CD14-positive monocyte (primary cell): ENCODE measurements at regions not wholly inside any gene's neighbourhood (a gene's known extent, or its start where the extent isn't known, plus 50 kb on each side); places are given as distances from the start of the nearest gene placed in this dataset.

Experiments used
- DNase-seq, 3 donors: peaks; one replicate each; pipeline ENCODE4 v3.0.0-alpha.2; 2011 to 2022
- H2AFZ ChIP-seq: 2 replicates; pipeline ENCODE4 v1.6.0; 2012; ENCODE audit warnings: mild to moderate bottlenecking, low read depth, low read length, inconsistent platforms; ENCODE audit not compliant: insufficient read depth, poor library complexity, severe bottlenecking
- H3K27ac ChIP-seq, 2 donors: 1 replicate in 1 of 2; 2 replicates in 1 of 2; pipeline ENCODE4 v1.5.1; 2012 to 2013; ENCODE audit warnings: low read length in 2 of 2, control low read depth in 1 of 2, inconsistent platforms in 1 of 2, low read depth in 1 of 2, mild to moderate bottlenecking in 1 of 2
- H3K27me3 ChIP-seq, 2 donors: one replicate each; pipeline versions ENCODE4 v1.6.0 to v1.6.1; 2011 to 2013; ENCODE audit warnings: low read length in 2 of 2; ENCODE audit not compliant: control insufficient read depth in 2 of 2, insufficient read depth in 2 of 2
- H3K36me3 ChIP-seq, 2 donors: replicated peaks in 1 of 2; 1 replicate in 1 of 2; 2 replicates in 1 of 2; pipeline versions ENCODE4 v1.5.1 to v1.6.1; 2012 to 2013; ENCODE audit warnings: low read length in 2 of 2, control low read depth in 1 of 2, inconsistent platforms in 1 of 2, mild to moderate bottlenecking in 1 of 2; ENCODE audit not compliant: insufficient read depth in 2 of 2, control insufficient read depth in 1 of 2
- H3K4me1 ChIP-seq, 2 donors: 1 replicate in 1 of 2; 2 replicates in 1 of 2; pipeline versions ENCODE4 v1.5.1 to v1.6.1; 2012 to 2013; ENCODE audit warnings: low read length in 2 of 2, control low read depth in 1 of 2, inconsistent platforms in 1 of 2, mild to moderate bottlenecking in 1 of 2, moderate library complexity in 1 of 2; ENCODE audit not compliant: insufficient read depth in 2 of 2, control insufficient read depth in 1 of 2
- H3K4me2 ChIP-seq: replicated peaks from 2 replicates; pipeline ENCODE3; 2012; ENCODE audit warnings: low read length, moderate library complexity, mild to moderate bottlenecking; ENCODE audit not compliant: poor library complexity, severe bottlenecking; ENCODE audit errors: extremely low read depth
- H3K4me3 ChIP-seq, 3 experiments: fragments of 200-600 bp in 1 of 3; sonication (generic) in 1 of 3; replicated peaks in 1 of 3; 1 replicate in 2 of 3; 2 replicates in 1 of 3; pipeline ENCODE4 v1.5.1; 2011 to 2013; ENCODE audit warnings: low read length in 3 of 3, mild to moderate bottlenecking in 3 of 3, control low read depth in 2 of 3, low read depth in 2 of 3, inconsistent platforms in 1 of 3, moderate library complexity in 1 of 3
- H3K79me2 ChIP-seq: 2 replicates; pipeline ENCODE4 v1.6.0; 2012; ENCODE audit warnings: mild to moderate bottlenecking, control low read depth, inconsistent platforms, low read length, moderate library complexity; ENCODE audit not compliant: insufficient read depth
- H3K9ac ChIP-seq: 2 replicates; pipeline ENCODE4 v1.6.0; 2017; ENCODE audit warnings: low read length, mild to moderate bottlenecking; ENCODE audit not compliant: insufficient read depth, poor library complexity, severe bottlenecking
- H3K9me3 ChIP-seq, 2 donors: replicated peaks in 1 of 2; 1 replicate in 1 of 2; 2 replicates in 1 of 2; pipeline versions ENCODE4 v1.5.1 to v1.6.1; 2012 to 2013; ENCODE audit warnings: low read length in 2 of 2, control low read depth in 1 of 2; ENCODE audit not compliant: control insufficient read depth in 1 of 2, insufficient read depth in 1 of 2
- H4K20me1 ChIP-seq: 2 replicates; pipeline ENCODE4 v1.6.0; 2012; ENCODE audit warnings: mild to moderate bottlenecking, low read length, control low read depth, moderate library complexity; ENCODE audit not compliant: insufficient read depth
- H3K27ac Mint-ChIP-seq, 7 donors: one replicate each; pipeline ENCODE4 v1.8.0; 2020; ENCODE audit warnings: mild to moderate bottlenecking in 7 of 7, mixed read lengths in 7 of 7, moderate library complexity in 6 of 7, inconsistent platforms in 2 of 7
- H3K27me3 Mint-ChIP-seq, 3 donors: one replicate each; pipeline ENCODE4 v1.8.0; 2021 to 2022; ENCODE audit warnings: low read depth in 3 of 3, mild to moderate bottlenecking in 3 of 3, mixed read lengths in 3 of 3, moderate library complexity in 3 of 3, inconsistent platforms in 1 of 3
- H3K36me3 Mint-ChIP-seq, 2 donors: one replicate each; pipeline ENCODE4 v1.8.0; 2020; ENCODE audit warnings: mixed read lengths in 2 of 2, inconsistent platforms in 1 of 2, mild to moderate bottlenecking in 1 of 2
- H3K4me1 Mint-ChIP-seq: one replicate; pipeline ENCODE4 v1.8.0; 2020; ENCODE audit warnings: mild to moderate bottlenecking, mixed read lengths
- H3K4me3 Mint-ChIP-seq, 2 donors: one replicate each; pipeline ENCODE4 v1.8.0; 2020; ENCODE audit warnings: mild to moderate bottlenecking in 2 of 2, mixed read lengths in 2 of 2, moderate library complexity in 1 of 2
- H3K9me3 Mint-ChIP-seq, 7 donors: one replicate each; pipeline ENCODE4 v1.8.0; 2020 to 2022; ENCODE audit warnings: mixed read lengths in 7 of 7, mild to moderate bottlenecking in 6 of 7, moderate library complexity in 6 of 7, inconsistent platforms in 2 of 7
- WGBS: methylation state at CpG from one replicate; pipeline ENCODE4 v1.1.5; 2013; ENCODE audit warnings: missing lambda C conversion rate; ENCODE audit not compliant: insufficient coverage; 5-methylcytosine and 5-hydroxymethylcytosine counted together
- intact Hi-C, 2 donors: fragments of 100-400 bp; cut with micrococcal nuclease; formaldehyde crosslinking; loops; one replicate each; pipeline versions ENCODE4 v1.15.0 to v1.15.1; 2023
- TF ChIP-seq, protein P1 (sequence below): fragments of 200-600 bp; IDR thresholded peaks from one replicate; pipeline ENCODE4 v1.8.0; 2022; ENCODE audit warnings: antibody characterized with exemption, mild to moderate bottlenecking

DNA sequence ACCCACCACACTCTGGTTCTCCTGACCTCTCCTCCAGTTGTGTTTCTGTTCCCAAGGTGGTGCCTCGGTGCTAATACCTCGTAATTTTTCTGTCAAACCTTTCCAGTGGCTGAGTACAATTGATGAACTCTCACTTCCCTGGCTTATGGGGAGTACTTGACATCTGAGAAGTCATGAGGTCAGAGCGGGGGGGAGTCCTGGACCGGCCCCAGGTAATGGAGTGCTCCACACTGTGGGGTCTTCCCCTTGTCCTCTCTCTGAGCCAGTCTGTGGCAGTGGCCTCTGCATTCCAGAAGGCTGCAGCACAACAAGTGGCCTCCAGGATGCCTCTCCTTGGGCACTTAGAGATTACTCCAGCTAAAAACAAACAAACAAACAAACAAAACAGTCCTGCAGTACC is 122.5 kb upstream of the TRIM2 start:
- no peak overlapping the region for H3K4me3 Mint-ChIP-seq
- H3K27me3 Mint-ChIP-seq = peaks cover 2 to 18% (median 6%) of the 10 kb centered on the region in 3 donors
- H3K27ac Mint-ChIP-seq = no peak overlapping the region
- no peaks in the 10 kb centered on the region for H3K9me3 Mint-ChIP-seq
- H3K4me3 ChIP-seq = no peak overlapping the region
- no peaks in the 10 kb centered on the region for H3K27me3 ChIP-seq
- H3K4me2 ChIP-seq = no peak overlapping the region
- DNase-seq = no peak
- no peaks in the 10 kb centered on the region for H3K79me2 ChIP-seq
- TF ChIP-seq, protein P1, sequence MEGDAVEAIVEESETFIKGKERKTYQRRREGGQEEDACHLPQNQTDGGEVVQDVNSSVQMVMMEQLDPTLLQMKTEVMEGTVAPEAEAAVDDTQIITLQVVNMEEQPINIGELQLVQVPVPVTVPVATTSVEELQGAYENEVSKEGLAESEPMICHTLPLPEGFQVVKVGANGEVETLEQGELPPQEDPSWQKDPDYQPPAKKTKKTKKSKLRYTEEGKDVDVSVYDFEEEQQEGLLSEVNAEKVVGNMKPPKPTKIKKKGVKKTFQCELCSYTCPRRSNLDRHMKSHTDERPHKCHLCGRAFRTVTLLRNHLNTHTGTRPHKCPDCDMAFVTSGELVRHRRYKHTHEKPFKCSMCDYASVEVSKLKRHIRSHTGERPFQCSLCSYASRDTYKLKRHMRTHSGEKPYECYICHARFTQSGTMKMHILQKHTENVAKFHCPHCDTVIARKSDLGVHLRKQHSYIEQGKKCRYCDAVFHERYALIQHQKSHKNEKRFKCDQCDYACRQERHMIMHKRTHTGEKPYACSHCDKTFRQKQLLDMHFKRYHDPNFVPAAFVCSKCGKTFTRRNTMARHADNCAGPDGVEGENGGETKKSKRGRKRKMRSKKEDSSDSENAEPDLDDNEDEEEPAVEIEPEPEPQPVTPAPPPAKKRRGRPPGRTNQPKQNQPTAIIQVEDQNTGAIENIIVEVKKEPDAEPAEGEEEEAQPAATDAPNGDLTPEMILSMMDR = no peak
- no peak overlapping the region for H2AFZ ChIP-seq
- no peak overlapping the region for H3K9ac ChIP-seq
- H3K36me3 ChIP-seq = no peaks in the 10 kb centered on the region
- no peaks in the 10 kb centered on the region for H3K9me3 ChIP-seq
- H3K4me1 ChIP-seq = peaks cover 0 to 7% of the 10 kb centered on the region in 2 donors
- H3K4me1 Mint-ChIP-seq = peaks cover 21% of the 10 kb centered on the region
- WGBS = no CpG with 5 or more reads among the region's 4 CpGs
- intact Hi-C loops = loop anchor here (5.0 kb wide), 2 partner anchors 46 to 234 kb away; no protein-coding TSS in a partner anchor
- no peaks in the 10 kb centered on the region for H4K20me1 ChIP-seq
- no peaks in the 10 kb centered on the region for H3K36me3 Mint-ChIP-seq
- H3K27ac ChIP-seq = no peak overlapping the region

DNA sequence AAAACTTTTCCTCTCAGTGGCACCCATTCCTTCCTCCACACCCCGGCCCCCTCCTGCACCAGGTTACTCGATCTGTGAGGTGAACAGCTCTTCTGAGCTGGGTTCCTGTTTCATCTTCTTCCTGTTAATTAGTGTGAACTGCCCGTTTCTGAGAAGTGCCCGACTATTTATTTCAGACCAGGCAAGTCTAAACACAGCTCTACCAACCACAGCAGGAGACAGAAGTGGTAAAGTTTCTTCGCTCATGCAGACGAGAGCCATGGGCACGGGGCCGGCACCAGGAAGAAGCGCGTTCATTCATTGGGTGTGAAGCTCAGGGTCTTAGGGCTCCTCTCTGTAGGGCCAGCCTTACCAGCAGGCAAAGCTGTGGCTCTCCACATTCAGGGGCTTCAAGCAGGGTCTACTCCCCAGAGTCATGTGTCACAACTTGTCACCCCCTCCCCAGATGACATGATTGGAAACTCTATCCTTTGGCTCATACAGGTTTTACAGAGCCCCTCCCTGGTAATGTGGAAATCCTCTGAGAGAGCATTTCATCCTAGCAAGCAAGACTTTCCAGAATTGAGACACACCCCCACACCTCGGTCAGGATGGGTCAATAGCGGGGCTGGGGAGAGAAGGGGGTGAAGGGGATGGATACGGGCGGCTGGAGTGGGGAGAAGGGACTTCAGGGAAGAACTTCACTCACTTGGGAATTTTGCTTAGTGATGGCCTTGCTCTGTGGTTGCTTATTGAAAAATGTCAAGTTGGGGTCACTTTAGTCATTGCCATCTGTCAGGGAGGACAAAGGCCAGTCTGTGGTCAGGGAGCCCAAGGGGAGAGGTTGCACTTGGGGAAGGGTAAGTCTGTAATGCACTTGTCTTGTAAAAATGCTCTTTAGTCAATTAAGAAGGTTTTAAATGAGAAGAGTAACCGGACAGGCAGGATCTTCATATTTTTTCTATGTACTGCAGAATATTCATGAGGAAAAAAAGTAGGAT is 121.6 kb upstream of the TRIM2 start:
- no peak overlapping the region for H3K9ac ChIP-seq
- peaks cover 21% of the 10 kb centered on the region for H3K4me1 Mint-ChIP-seq

More for the DNA sequence above, 121.6 kb upstream of the TRIM2 start:
- WGBS = 43% methylated on average over 9 of the region's 15 CpGs
- peak in 1 of 3 donors; percentile 13 for DNase-seq
- TF ChIP-seq, protein P1 = no peak
- H3K4me1 ChIP-seq = peaks cover 0 to 7% of the 10 kb centered on the region in 2 donors
- no peak overlapping the region for H3K4me3 ChIP-seq
- H3K36me3 Mint-ChIP-seq = no peaks in the 10 kb centered on the region
- H3K27ac Mint-ChIP-seq = no peak overlapping the region
- no peaks in the 10 kb centered on the region for H3K36me3 ChIP-seq
- no peaks in the 10 kb centered on the region for H4K20me1 ChIP-seq
- H3K27me3 ChIP-seq = no peaks in the 10 kb centered on the region
- H3K79me2 ChIP-seq = no peaks in the 10 kb centered on the region
- H3K27me3 Mint-ChIP-seq = peaks cover 2 to 16% (median 6%) of the 10 kb centered on the region in 3 donors
- H3K4me2 ChIP-seq = no peak overlapping the region
- H3K9me3 Mint-ChIP-seq = no peaks in the 10 kb centered on the region
- no peaks in the 10 kb centered on the region for H3K9me3 ChIP-seq
- intact Hi-C loops = loop anchor here (5.0 kb wide), 2 partner anchors 45 to 235 kb away; no protein-coding TSS in a partner anchor
- H2AFZ ChIP-seq = peak overlapping the region; percentile 54
- peak overlapping the region in 1 of 2 donors; percentile 73 for H3K4me3 Mint-ChIP-seq
- no peak overlapping the region for H3K27ac ChIP-seq
